ENCODE measurements at regions not wholly inside any gene's neighbourhood (a gene's known extent, or its start where the extent isn't known, plus 50 kb on each side); places are given as distances from the start of the nearest gene placed in this dataset.

DNA sequence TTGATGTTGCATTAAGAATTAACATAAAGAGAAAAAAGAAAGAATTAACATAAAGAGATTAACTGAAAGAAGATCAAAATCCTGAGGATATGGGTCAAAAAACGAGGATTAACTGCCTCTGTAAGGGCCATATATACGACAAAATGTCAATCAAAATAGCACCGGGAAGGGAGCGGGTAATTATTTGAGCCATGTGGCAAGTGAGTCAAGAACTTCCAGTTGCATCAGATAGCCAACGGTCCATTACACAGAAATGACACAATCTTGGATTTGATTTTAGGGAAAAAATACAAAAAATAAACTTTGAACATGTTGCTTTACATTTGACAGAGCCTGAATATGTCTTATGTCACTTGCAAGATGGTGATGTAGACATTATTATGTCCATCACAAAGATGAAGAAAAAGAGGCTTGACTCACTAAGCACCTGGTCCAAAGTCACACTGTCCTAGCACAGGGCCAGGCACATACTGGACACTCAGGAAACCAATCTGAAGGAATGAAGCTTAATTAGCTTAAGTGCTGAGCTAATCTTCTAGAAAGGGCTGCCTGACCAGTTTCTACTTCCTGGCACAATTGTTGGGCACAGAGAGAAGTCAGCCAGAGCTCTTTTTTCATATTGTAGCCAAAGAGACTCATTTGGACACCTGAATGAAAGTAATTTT lies 273.2 kb upstream of the PAPPA start:
- Histone ChIP-seq H2AFZ (ENCODE audit: low read length) (no peak overlapping the region), H3K27ac (ENCODE audit: extremely low read length, insufficient read depth, low read length) (no peak overlapping the region), H3K4me3 (replicated peaks in 1 of 3; ENCODE audit: insufficient read depth in 1 of 3, low read depth in 2 of 3, low read length in 3 of 3) (no peak overlapping the region), H3K9me3 (ENCODE audit: low read length) (no peaks in the 10 kb centered on the region), H3K4me1 (ENCODE audit: insufficient read depth, low read length) (no peaks in the 10 kb centered on the region), H3K79me2 (ENCODE audit: insufficient read depth, low read length) (no peaks in the 10 kb centered on the region), H4K20me1 (ENCODE audit: insufficient read depth, low read length) (no peaks in the 10 kb centered on the region), H3K27me3 (ENCODE audit: control insufficient read depth in 1 of 2, insufficient read depth in 2 of 2, low read length in 2 of 2) (no peaks in the 10 kb centered on the region; a peak in 1 of 5 replicates), H3K36me3 (replicated peaks in 1 of 2; ENCODE audit: control insufficient read depth in 1 of 2, insufficient read depth in 2 of 2, low read length in 2 of 2) (no peaks in the 10 kb centered on the region), H3K9ac (ENCODE audit: insufficient read depth, low read depth, low read length) (no peak overlapping the region), H3K4me2 (ENCODE audit: low read depth, low read length) (no peak overlapping the region)
- no peak for FAIRE-seq
- 31% methylated on average over 5 of the region's 5 CpGs for WGBS (ENCODE audit: low lambda C conversion rate)
- ChIA-PET POLR2A (no interaction called here), CTCF (ENCODE audit: low intra/inter-chr PET ratio, low total read pairs) (no interaction called here)
- in situ Hi-C loops (cut with HindIII; ENCODE audit: extremely low pct_ligation_motif_present, low pct_unique_long_range_greater_than_20kb) (loop anchor here (5.0 to 25.0 kb wide), 5 partner anchors 117 to 782 kb away; no protein-coding TSS in a partner anchor), intact Hi-C loops (cut with micrococcal nuclease; ENCODE audit: unreplicated experiment) (loop anchor here (5.0 kb wide), 2 partner anchors 288 to 782 kb away; no protein-coding TSS in a partner anchor)
- no peak for ATAC-seq
- BruUV-seq (replicated peaks), result no TSS peak
- TF ChIP-seq ELF3 (CRISPR knock-in tag; IDR thresholded peaks at IDR 0.05) (no peak), NRL (CRISPR knock-in tag; IDR thresholded peaks at IDR 0.05; ENCODE audit: borderline replicate concordance) (no peak), SP5 (CRISPR knock-in tag; IDR thresholded peaks at IDR 0.05; ENCODE audit: borderline replicate concordance, low read depth) (no peak), IRF2 (CRISPR knock-in tag; IDR thresholded peaks at IDR 0.05) (no peak), ZSCAN25 (CRISPR knock-in tag; IDR thresholded peaks at IDR 0.05) (no peak), POLR2AphosphoS2 (IDR thresholded peaks at IDR 0.05; ENCODE audit: low read depth, low read length) (no peak), NFKBIZ (CRISPR knock-in tag; IDR thresholded peaks at IDR 0.05) (no peak), ZNF724P (CRISPR knock-in tag; IDR thresholded peaks at IDR 0.05; ENCODE audit: borderline replicate concordance) (no peak), ZNF432 (CRISPR knock-in tag; IDR thresholded peaks at IDR 0.05; ENCODE audit: borderline replicate concordance) (no peak), ZNF207 (IDR thresholded peaks at IDR 0.05; ENCODE audit: borderline replicate concordance) (no peak), RFX3 (CRISPR knock-in tag; IDR thresholded peaks at IDR 0.05) (no peak)
- TF ChIP-seq, protein P1, sequence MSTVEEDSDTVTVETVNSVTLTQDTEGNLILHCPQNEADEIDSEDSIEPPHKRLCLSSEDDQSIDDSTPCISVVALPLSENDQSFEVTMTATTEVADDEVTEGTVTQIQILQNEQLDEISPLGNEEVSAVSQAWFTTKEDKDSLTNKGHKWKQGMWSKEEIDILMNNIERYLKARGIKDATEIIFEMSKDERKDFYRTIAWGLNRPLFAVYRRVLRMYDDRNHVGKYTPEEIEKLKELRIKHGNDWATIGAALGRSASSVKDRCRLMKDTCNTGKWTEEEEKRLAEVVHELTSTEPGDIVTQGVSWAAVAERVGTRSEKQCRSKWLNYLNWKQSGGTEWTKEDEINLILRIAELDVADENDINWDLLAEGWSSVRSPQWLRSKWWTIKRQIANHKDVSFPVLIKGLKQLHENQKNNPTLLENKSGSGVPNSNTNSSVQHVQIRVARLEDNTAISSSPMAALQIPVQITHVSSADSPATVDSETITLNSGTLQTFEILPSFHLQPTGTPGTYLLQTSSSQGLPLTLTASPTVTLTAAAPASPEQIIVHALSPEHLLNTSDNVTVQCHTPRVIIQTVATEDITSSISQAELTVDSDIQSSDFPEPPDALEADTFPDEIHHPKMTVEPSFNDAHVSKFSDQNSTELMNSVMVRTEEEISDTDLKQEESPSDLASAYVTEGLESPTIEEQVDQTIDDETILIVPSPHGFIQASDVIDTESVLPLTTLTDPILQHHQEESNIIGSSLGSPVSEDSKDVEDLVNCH (CRISPR knock-in tag; IDR thresholded peaks at IDR 0.05), result no peak
- no peak for DNase-seq (ENCODE audit: low spot score)
